ENCODE measurements at regions not wholly inside any gene's neighbourhood (a gene's known extent, or its start where the extent isn't known, plus 50 kb on each side); places are given as distances from the start of the nearest gene placed in this dataset.

DNA sequence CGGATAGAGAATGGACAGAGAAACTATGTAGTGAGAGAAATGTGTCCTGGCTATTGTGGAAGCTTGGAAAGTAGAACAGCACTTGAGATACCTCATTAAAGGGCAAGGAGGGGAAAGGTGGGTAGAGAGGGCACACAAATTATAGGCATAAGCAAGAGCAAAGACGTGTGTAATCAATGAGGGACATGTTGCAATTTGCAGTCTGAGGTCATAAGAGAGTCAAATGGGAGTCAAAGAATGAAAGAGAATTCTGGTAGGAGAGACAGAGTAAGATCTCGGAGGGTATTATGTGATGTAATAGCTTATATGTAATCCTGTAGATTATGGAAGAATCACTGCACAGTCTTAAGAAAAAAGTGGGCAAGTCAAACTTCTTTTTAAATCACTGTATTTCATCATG is 312.0 kb upstream of the RGMB start:
- H3K4me3 Mint-ChIP-seq: no peak overlapping the region
- H3K36me3 Mint-ChIP-seq (ENCODE audit: low read depth): no peaks in the 10 kb centered on the region
- no peak overlapping the region for H3K27ac Mint-ChIP-seq
- DNase-seq: no peak
- H3K4me1 Mint-ChIP-seq (ENCODE audit: low read depth): no peaks in the 10 kb centered on the region
- POLR2A ChIA-PET: no interaction called here
- no peaks in the 10 kb centered on the region for H3K27me3 Mint-ChIP-seq (ENCODE audit: low read depth)
- ATAC-seq: no peak
- no peaks in the 10 kb centered on the region for H3K9me3 Mint-ChIP-seq (ENCODE audit: insufficient read depth)
- CTCF ChIA-PET: no interaction called here

DNA sequence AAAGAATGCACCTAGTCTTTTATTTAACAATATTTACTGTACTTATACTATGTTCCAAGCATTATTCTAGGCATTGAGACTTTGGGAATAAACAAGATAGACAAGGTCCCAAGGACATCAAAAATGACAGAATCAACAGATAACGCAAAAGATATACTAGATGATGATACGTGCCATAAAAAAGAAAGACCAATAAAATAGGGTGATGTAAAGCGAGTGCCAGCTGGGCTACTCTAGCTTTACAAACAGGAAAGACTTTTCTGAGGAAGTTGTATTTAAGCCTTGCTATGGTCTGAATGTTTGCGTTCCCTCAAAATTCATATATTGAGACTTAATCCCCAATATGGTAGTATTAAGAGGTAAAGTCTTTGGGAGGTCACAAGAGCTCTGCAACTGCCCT is 310.2 kb upstream of the RGMB start:
- Mint-ChIP-seq H3K4me3 (no peak overlapping the region), H3K4me1 (ENCODE audit: low read depth) (no peaks in the 10 kb centered on the region), H3K9me3 (ENCODE audit: insufficient read depth) (no peaks in the 10 kb centered on the region), H3K27ac (no peak overlapping the region), H3K36me3 (ENCODE audit: low read depth) (no peaks in the 10 kb centered on the region), H3K27me3 (ENCODE audit: low read depth) (no peaks in the 10 kb centered on the region)
- POLR2A ChIA-PET: no interaction called here
- DNase-seq (no peak), ATAC-seq (no peak)
- CTCF ChIA-PET: no interaction called here

DNA sequence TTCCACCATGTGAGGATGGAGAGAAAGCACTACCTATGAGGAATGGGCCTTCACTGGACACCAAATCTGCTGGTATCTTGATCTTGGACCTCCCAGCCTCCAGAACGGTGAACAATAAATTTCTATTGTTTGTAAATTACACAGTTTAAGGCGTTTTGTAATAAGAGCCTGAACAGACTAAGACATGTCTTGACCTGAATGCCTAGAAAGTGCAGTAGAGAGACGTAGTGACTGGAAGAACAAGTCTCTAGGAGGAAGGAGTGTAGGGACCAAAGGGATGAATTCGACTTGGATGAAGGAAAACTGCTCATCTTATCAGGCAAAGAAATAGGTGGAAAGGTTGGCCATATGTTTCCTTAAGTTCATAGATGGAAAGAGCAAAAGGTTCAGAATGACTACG is 309.8 kb upstream of the RGMB start:
- Mint-ChIP-seq H3K9me3 (ENCODE audit: insufficient read depth) (no peaks in the 10 kb centered on the region), H3K27me3 (ENCODE audit: low read depth) (no peaks in the 10 kb centered on the region), H3K4me3 (no peak overlapping the region), H3K36me3 (ENCODE audit: low read depth) (no peaks in the 10 kb centered on the region), H3K27ac (no peak overlapping the region), H3K4me1 (ENCODE audit: low read depth) (no peaks in the 10 kb centered on the region)
- ChIA-PET POLR2A (no interaction called here), CTCF (no interaction called here)
- ATAC-seq: no peak
- DNase-seq: no peak

DNA sequence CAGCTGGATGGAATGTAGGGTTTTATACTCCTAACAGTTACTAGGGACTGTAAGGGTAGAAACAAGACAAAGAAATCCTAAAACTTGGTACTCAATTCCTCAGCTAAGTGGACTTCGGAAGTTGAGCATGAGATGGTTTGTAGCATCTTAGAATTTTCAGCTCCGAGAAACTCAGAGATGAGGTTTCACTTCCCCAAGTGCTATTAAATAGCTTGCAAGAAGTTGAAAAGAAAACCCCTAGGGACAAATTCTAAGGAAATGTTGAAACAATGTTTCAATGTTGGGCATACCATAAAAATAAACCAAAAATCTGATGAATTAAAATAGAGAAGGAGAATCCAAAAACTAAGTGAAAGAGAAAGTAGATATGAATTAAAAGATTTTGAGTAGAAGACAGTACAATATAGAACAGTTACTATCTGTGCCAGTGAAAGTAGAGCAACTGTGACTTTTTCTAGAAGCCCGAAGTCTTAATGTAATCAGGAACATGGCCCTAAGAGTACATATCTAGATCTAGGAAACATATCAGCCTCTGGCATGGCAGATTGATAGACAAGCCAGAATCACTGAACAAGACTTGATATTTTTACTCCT is 308.6 kb upstream of the RGMB start:
- no peaks in the 10 kb centered on the region for H3K36me3 Mint-ChIP-seq (ENCODE audit: low read depth)
- no peak for ATAC-seq
- H3K4me3 Mint-ChIP-seq: no peak overlapping the region
- H3K27me3 Mint-ChIP-seq (ENCODE audit: low read depth): no peaks in the 10 kb centered on the region
- no peaks in the 10 kb centered on the region for H3K4me1 Mint-ChIP-seq (ENCODE audit: low read depth)
- ChIA-PET POLR2A (no interaction called here), CTCF (no interaction called here)
- DNase-seq: no peak
- no peak overlapping the region for H3K27ac Mint-ChIP-seq
- no peaks in the 10 kb centered on the region for H3K9me3 Mint-ChIP-seq (ENCODE audit: insufficient read depth)

DNA sequence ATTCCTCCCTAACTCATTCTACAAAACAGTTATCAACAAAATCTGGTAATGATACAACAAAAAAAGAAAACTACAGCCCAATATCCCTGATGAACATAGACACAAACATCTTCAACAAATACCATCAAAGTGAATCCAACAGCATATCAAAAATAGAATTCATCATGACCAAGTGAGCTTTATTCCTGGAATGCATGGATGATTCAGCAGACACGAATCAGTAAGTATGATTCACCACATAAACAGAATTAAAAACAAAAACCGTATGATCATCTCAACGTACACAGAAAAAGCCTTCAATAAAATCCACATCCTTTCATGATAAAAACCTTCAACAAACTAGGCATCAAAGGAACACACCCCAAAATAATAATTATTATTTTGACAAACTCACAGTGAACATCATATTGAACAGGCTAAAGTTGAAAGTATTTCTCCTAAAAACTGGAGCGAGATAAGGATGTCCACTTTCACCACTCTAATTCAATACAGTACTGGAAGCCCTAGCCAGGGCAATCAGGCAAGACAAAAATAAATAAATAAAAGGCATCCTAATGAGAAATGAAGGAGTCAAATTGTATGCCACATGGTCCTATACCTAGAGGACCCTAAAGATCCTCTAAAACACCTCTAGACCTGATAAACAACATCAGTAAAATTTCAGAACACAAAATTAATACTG is 305.1 kb upstream of the RGMB start:
- H3K27ac Mint-ChIP-seq: no peak overlapping the region
- ATAC-seq: no peak
- no peak for DNase-seq
- H3K36me3 Mint-ChIP-seq (ENCODE audit: low read depth): no peaks in the 10 kb centered on the region
- H3K27me3 Mint-ChIP-seq (ENCODE audit: low read depth): no peaks in the 10 kb centered on the region
- ChIA-PET CTCF (no interaction called here), POLR2A (no interaction called here)
- no peak overlapping the region for H3K4me3 Mint-ChIP-seq
- H3K9me3 Mint-ChIP-seq (ENCODE audit: insufficient read depth): no peaks in the 10 kb centered on the region
- no peaks in the 10 kb centered on the region for H3K4me1 Mint-ChIP-seq (ENCODE audit: low read depth)

DNA sequence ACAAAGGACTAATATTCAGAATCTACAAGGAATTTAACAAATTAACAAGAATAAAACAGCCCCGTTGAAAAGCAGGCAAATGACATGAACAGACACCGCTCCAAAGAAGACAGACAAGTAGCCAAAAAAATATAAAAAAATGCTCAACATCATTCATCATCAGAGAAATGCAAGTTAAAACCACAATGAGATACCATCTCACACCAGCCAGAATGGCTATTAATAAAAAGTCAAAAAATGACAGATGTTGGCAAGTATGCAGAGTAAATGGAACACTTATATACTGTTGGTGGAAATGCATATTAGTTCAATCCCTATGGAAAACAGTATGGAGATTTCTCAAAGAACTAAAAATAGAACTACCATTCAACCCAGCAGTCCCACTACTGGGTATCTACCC is 302.7 kb upstream of the RGMB start:
- POLR2A ChIA-PET: no interaction called here
- H3K4me3 Mint-ChIP-seq: no peak overlapping the region
- H3K9me3 Mint-ChIP-seq (ENCODE audit: insufficient read depth): no peaks in the 10 kb centered on the region
- ATAC-seq (no peak), DNase-seq (no peak)
- no peak overlapping the region for H3K27ac Mint-ChIP-seq
- CTCF ChIA-PET: no interaction called here
- no peaks in the 10 kb centered on the region for H3K4me1 Mint-ChIP-seq (ENCODE audit: low read depth)
- no peaks in the 10 kb centered on the region for H3K27me3 Mint-ChIP-seq (ENCODE audit: low read depth)
- H3K36me3 Mint-ChIP-seq (ENCODE audit: low read depth): no peaks in the 10 kb centered on the region

DNA sequence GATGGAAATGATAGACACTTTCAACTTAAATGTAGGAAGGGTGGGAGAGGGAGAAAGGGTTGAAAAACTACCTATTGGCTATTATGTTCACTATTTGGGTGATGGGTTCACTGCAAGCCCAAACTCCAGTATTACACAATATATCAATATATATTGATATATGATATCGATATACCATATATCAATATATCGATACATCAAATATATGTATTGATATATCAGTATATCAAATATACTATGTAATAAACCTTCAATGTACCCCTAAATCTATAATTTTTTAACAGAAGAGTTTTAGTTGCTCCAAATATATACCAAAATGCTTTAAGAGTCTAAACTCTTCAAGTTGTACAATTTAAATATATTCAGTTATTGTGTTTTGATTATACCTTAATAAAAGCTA is 302.0 kb upstream of the RGMB start:
- no peaks in the 10 kb centered on the region for H3K27me3 Mint-ChIP-seq (ENCODE audit: low read depth)
- H3K4me3 Mint-ChIP-seq: no peak overlapping the region
- DNase-seq (no peak), ATAC-seq (no peak)
- no peak overlapping the region for H3K27ac Mint-ChIP-seq
- ChIA-PET POLR2A (no interaction called here), CTCF (no interaction called here)
- no peaks in the 10 kb centered on the region for H3K36me3 Mint-ChIP-seq (ENCODE audit: low read depth)
- H3K4me1 Mint-ChIP-seq (ENCODE audit: low read depth): no peaks in the 10 kb centered on the region
- no peaks in the 10 kb centered on the region for H3K9me3 Mint-ChIP-seq (ENCODE audit: insufficient read depth)

DNA sequence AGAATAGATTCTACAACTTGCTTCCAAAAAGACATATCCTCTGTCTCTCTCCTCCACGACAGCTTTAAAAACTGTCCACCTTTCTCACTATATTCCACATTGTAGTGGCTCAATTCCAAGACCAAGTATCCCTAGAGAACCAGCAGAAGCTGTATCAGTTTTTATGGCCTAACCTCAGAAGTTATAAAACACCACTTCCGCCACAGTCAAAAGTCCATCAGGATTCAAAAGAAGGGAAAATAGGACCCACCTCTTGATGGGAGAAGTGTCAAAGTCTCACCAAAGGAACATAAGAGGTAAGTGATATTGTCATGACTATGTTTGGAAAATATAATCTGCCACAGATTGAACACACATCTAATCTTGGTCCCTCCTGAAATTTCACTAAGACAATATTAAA is 299.2 kb upstream of the RGMB start:
- no peak overlapping the region for H3K4me3 Mint-ChIP-seq
- H3K4me1 Mint-ChIP-seq (ENCODE audit: low read depth): no peaks in the 10 kb centered on the region
- no peaks in the 10 kb centered on the region for H3K27me3 Mint-ChIP-seq (ENCODE audit: low read depth)
- CTCF ChIA-PET: no interaction called here
- H3K9me3 Mint-ChIP-seq (ENCODE audit: insufficient read depth): no peaks in the 10 kb centered on the region
- POLR2A ChIA-PET: no interaction called here
- no peak for DNase-seq
- no peak for ATAC-seq
- no peaks in the 10 kb centered on the region for H3K36me3 Mint-ChIP-seq (ENCODE audit: low read depth)
- no peak overlapping the region for H3K27ac Mint-ChIP-seq

DNA sequence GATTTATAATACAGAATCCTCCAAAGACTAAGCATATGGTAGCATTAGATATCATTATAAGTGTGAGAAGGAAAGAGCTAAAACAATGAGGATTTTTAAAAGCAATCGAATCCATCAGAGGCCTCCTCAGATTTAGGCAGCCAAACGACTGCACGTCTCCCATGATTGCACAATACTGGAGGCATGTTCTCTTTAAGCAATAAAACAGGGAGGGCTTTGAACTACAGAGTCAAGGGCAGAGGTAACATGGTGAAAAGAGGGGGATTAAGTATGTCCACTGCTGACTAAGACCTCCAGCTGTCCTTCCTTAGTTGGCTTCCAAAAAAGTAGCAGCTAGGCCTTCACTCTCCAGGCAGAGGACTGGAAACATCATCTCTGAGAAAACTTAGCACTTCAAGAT is 298.7 kb upstream of the RGMB start:
- ChIA-PET POLR2A (no interaction called here), CTCF (no interaction called here)
- Mint-ChIP-seq H3K36me3 (ENCODE audit: low read depth) (no peaks in the 10 kb centered on the region), H3K9me3 (ENCODE audit: insufficient read depth) (no peaks in the 10 kb centered on the region), H3K4me3 (no peak overlapping the region), H3K27me3 (ENCODE audit: low read depth) (no peaks in the 10 kb centered on the region), H3K4me1 (ENCODE audit: low read depth) (no peaks in the 10 kb centered on the region), H3K27ac (no peak overlapping the region)
- ATAC-seq (no peak), DNase-seq (no peak)

DNA sequence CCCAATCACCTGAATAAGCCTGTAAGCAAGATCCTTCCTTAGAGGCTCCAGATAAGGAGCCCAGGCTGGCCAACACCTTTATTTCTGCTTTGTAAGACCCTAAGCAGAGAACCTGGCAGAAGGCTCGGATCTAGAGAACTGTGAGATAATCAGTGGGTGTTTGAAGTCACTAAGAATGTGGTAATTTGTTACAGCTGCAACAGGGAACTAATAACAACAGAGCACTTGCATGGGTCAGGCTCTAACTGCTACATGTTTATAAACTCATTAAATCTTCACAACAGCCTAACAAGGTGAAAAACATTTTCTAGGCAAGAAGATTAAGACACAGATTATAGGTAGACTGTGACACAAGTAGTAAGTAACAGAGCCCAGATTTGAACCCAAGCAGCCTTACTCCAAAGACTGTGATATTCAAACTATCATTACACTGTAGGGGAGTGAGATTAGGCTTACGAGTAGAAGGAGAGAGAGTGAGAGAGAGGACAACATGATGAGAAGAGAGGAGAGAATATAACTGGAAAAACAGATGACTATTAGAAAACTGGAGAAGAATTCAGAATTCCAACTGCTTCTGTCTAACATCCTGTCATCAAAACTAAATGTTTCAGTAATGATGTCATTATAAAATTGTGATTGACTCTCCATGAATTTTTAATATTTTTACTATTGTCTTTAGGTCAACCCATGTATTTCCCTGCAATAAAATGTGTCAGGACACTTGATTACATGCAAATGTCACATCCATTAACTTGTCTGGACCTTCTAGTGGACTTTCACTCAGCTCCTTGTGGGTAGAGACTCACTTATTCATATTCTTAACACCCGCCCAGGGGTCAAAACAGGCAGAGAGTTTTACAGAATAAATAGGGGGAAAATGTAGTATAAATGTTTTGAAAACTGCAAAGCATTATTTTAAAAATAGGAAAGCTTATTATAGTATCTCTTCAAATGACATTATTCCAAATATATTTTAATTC is 290.9 kb upstream of the RGMB start:
- no peak overlapping the region for H3K27ac Mint-ChIP-seq
- no peak overlapping the region for H3K4me3 Mint-ChIP-seq
- CTCF ChIA-PET: interaction anchor here (0.5 kb wide), 1 partner anchor 1154 kb away, joined by 3 read pairs; no protein-coding TSS in a partner anchor
- no peaks in the 10 kb centered on the region for H3K9me3 Mint-ChIP-seq (ENCODE audit: insufficient read depth)
- no peaks in the 10 kb centered on the region for H3K27me3 Mint-ChIP-seq (ENCODE audit: low read depth)
- no peak for DNase-seq
- H3K36me3 Mint-ChIP-seq (ENCODE audit: low read depth): no peaks in the 10 kb centered on the region
- ATAC-seq: no peak
- POLR2A ChIA-PET: no interaction called here
- no peaks in the 10 kb centered on the region for H3K4me1 Mint-ChIP-seq (ENCODE audit: low read depth)

DNA sequence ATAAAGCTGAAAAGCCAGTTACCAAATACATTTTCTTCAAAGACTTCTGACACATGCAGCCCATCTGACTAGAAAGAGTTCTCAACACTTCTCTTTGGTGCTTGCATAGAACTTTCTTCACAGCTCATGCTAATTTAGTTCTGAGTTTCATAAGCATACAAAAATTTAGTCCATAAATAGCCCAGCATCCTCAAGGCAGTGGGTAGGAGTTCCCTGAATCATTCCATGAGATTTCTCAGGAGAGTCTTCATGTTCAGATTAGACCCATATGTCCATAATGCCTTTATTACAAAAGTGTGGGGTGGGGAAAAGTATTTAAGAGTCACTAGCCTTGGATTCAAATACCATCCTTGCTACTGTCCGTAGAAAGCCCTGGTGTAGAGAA is 290.2 kb upstream of the RGMB start:
- Mint-ChIP-seq H3K36me3 (ENCODE audit: low read depth) (no peaks in the 10 kb centered on the region), H3K4me3 (no peak overlapping the region), H3K27me3 (ENCODE audit: low read depth) (no peaks in the 10 kb centered on the region), H3K27ac (no peak overlapping the region), H3K4me1 (ENCODE audit: low read depth) (no peaks in the 10 kb centered on the region), H3K9me3 (ENCODE audit: insufficient read depth) (no peaks in the 10 kb centered on the region)
- DNase-seq (no peak), ATAC-seq (no peak)
- CTCF ChIA-PET: no interaction called here
- POLR2A ChIA-PET: no interaction called here

DNA sequence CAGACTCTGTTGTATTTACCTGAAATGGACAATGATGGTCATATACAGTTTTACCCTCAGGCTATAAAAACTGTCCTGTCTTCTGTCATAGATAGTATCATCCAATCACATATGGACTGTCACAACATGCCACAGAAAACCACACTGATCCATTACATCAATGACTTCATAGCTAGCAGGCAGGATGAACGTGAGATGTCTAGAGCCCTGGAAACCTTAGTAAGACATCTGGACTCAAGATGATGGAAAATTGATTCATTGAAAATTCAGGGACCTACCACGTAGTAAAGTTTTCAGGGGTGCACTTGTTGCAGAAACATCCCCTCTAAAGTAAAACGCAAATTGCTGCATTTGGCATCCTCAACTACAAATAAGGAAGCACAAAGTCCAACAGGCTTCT is 284.4 kb upstream of the RGMB start:
- DNase-seq (no peak), ATAC-seq (no peak)
- peaks cover 4% of the 10 kb centered on the region for H3K4me1 Mint-ChIP-seq (ENCODE audit: low read depth)
- H3K27ac Mint-ChIP-seq: no peak overlapping the region
- no peaks in the 10 kb centered on the region for H3K36me3 Mint-ChIP-seq (ENCODE audit: low read depth)
- CTCF ChIA-PET: no interaction called here
- no peaks in the 10 kb centered on the region for H3K9me3 Mint-ChIP-seq (ENCODE audit: insufficient read depth)
- POLR2A ChIA-PET: no interaction called here
- H3K4me3 Mint-ChIP-seq: no peak overlapping the region
- no peaks in the 10 kb centered on the region for H3K27me3 Mint-ChIP-seq (ENCODE audit: low read depth)
